ENCODE measurements at regions not wholly inside any gene's neighbourhood (a gene's known extent, or its start where the extent isn't known, plus 50 kb on each side); places are given as distances from the start of the nearest gene placed in this dataset.

- TF ChIP-seq CTCF (IDR thresholded peaks at IDR 0.05) (no peak), POLR2AphosphoS5 (IDR thresholded peaks at IDR 0.05) (no peak)
Observed at GRCh38 chr2:226001716-226002115, 602.2 kb downstream of the NYAP2 start.
